Esophagus squamous epithelium (tissue), 5 donors: ENCODE measurements at regions not wholly inside any gene's neighbourhood (a gene's known extent, or its start where the extent isn't known, plus 50 kb on each side); places are given as distances from the start of the nearest gene placed in this dataset.

Source experiments
- DNase-seq: peaks from one replicate; lab custom pipeline; 2025; lab: John Stamatoyannopoulos, UW
- H3K27ac ChIP-seq, 4 donors: fragments of 200-600 bp; sonication (generic); one replicate each; pipeline ENCODE4 v1.5.1; 2016 to 2019; ENCODE audit warnings: mild to moderate bottlenecking in 1 of 4
- H3K27me3 ChIP-seq, 4 donors: fragments of 200-600 bp; sonication (generic); 1 replicate in 3 of 4; 2 replicates in 1 of 4; pipeline versions ENCODE4 v1.5.1 to v1.6.0; 2017 to 2021; ENCODE audit warnings: antibody characterized with exemption in 1 of 4
- H3K36me3 ChIP-seq, 3 donors: fragments of 200-600 bp; sonication (generic); one replicate each; pipeline ENCODE4 v1.5.1; 2016 to 2019
- H3K4me1 ChIP-seq, 3 donors: fragments of 200-600 bp; sonication (generic); one replicate each; pipeline ENCODE4 v1.5.1; 2017 to 2019
- H3K4me3 ChIP-seq, 4 donors: fragments of 200-600 bp; sonication (generic); 1 replicate in 3 of 4; 2 replicates in 1 of 4; pipeline ENCODE4 v1.5.1; 2016 to 2019; ENCODE audit warnings: mild to moderate bottlenecking in 2 of 4, moderate library complexity in 1 of 4
- H3K9me3 ChIP-seq, 3 donors: fragments of 200-600 bp; sonication (generic); one replicate each; pipeline ENCODE4 v1.5.1; 2016 to 2019
- CTCF ChIP-seq, 6 experiments: fragments of 450-650 bp in 4 of 6; fragments of 200-600 bp in 2 of 6; sonication (generic) in 2 of 6; IDR thresholded peaks; one replicate each; pipeline ENCODE4 v1.5.1; 2016 to 2019; ENCODE audit warnings: antibody characterized with exemption in 6 of 6, mild to moderate bottlenecking in 4 of 6, moderate library complexity in 4 of 6
- POLR2A ChIP-seq, 4 donors: fragments of 450-650 bp; IDR thresholded peaks; one replicate each; pipeline ENCODE4 v1.6.1; 2017; ENCODE audit warnings: antibody characterized with exemption in 4 of 4, mild to moderate bottlenecking in 4 of 4, moderate library complexity in 3 of 4
- WGBS, 2 donors: methylation state at CpG; one replicate each; pipeline ENCODE4 v1.1.5; 2018; 5-methylcytosine and 5-hydroxymethylcytosine counted together
- intact Hi-C: fragments of 100-400 bp; cut with DNase I; formaldehyde crosslinking; loops from one replicate; pipeline ENCODE4 v1.15.0; 2022
- donor health status: DM: yes; HTN: yes; CAD: no.

- no peak overlapping the region for H3K4me3 ChIP-seq
- no peaks in the 10 kb centered on the region for H3K36me3 ChIP-seq
- H3K27ac ChIP-seq: no peak overlapping the region
- TF ChIP-seq POLR2A (IDR thresholded peaks at IDR 0.05) (no peak), CTCF (IDR thresholded peaks at IDR 0.05) (no peak)
- intact Hi-C loops: no loop called here
- 41 to 43% methylated on average over 5 of the region's 5 CpGs for WGBS, 2 donors
- DNase-seq: no peak
- no peaks in the 10 kb centered on the region for H3K9me3 ChIP-seq
- H3K27me3 ChIP-seq: no peaks in the 10 kb centered on the region
- H3K4me1 ChIP-seq: no peaks in the 10 kb centered on the region
Observed at GRCh38 chr14:49287004-49287403, 299.2 kb downstream of the RPS29 start.

- no peak for DNase-seq
- intact Hi-C loops: no loop called here
- Histone ChIP-seq H3K4me1 (no peaks in the 10 kb centered on the region), H3K27me3 (no peaks in the 10 kb centered on the region), H3K36me3 (no peaks in the 10 kb centered on the region), H3K4me3 (no peak overlapping the region), H3K9me3 (no peaks in the 10 kb centered on the region), H3K27ac (no peak overlapping the region)
- TF ChIP-seq POLR2A (IDR thresholded peaks at IDR 0.05): no peak
- TF ChIP-seq CTCF (IDR thresholded peaks at IDR 0.05): no peak
- 84% methylated on average over 1 of the region's 1 CpG for WGBS, 2 donors
Observed at GRCh38 chr14:49286257-49286983, 299.8 kb downstream of the RPS29 start.

GRCh38 chr14:49280566-49280965, 305.6 kb downstream of the RPS29 start:
- no peak for TF ChIP-seq CTCF (IDR thresholded peaks at IDR 0.05)
- TF ChIP-seq POLR2A (IDR thresholded peaks at IDR 0.05): no peak
- Histone ChIP-seq H3K4me1 (no peaks in the 10 kb centered on the region), H3K27me3 (no peaks in the 10 kb centered on the region), H3K9me3 (no peaks in the 10 kb centered on the region), H3K36me3 (no peaks in the 10 kb centered on the region), H3K4me3 (no peak overlapping the region), H3K27ac (no peak overlapping the region)
- no peak for DNase-seq
- intact Hi-C loops: no loop called here
- WGBS, 2 donors: 10 to 42% methylated on average over 1 of the region's 1 CpG

GRCh38 chr14:49250517-49250916, 335.7 kb downstream of the RPS29 start:
- intact Hi-C loops: no loop called here
- no peak for DNase-seq
- WGBS, 2 donors: 70 to 100% methylated on average over 3 to 4 of the region's 6 CpGs
- Histone ChIP-seq H3K4me1 (no peaks in the 10 kb centered on the region), H3K36me3 (no peaks in the 10 kb centered on the region), H3K4me3 (no peak overlapping the region), H3K27ac (no peak overlapping the region), H3K27me3 (no peaks in the 10 kb centered on the region), H3K9me3 (no peaks in the 10 kb centered on the region)
- TF ChIP-seq POLR2A (IDR thresholded peaks at IDR 0.05) (no peak), CTCF (IDR thresholded peaks at IDR 0.05) (no peak)

- 72 to 73% methylated on average over 4 of the region's 4 CpGs for WGBS, 2 donors
- Histone ChIP-seq H3K4me3 (no peak overlapping the region), H3K27ac (no peak overlapping the region), H3K9me3 (no peaks in the 10 kb centered on the region), H3K4me1 (no peaks in the 10 kb centered on the region), H3K36me3 (no peaks in the 10 kb centered on the region), H3K27me3 (no peaks in the 10 kb centered on the region)
- intact Hi-C loops: no loop called here
- no peak for DNase-seq
- TF ChIP-seq POLR2A (IDR thresholded peaks at IDR 0.05): no peak
- TF ChIP-seq CTCF (IDR thresholded peaks at IDR 0.05): no peak
Observed at GRCh38 chr14:49250109-49250508, 336.1 kb downstream of the RPS29 start.
